HG02610 (cell line): ENCODE measurements at regions not wholly inside any gene's neighbourhood (a gene's known extent, or its start where the extent isn't known, plus 50 kb on each side); places are given as distances from the start of the nearest gene placed in this dataset.

Source experiments
- ATAC-seq: cut with Tn5 transposase; IDR thresholded peaks from one replicate; pipeline ENCODE4 v1.9.1; 2021; ENCODE audit warnings: mild to moderate bottlenecking, moderate library complexity; ENCODE audit not compliant: unreplicated experiment

GRCh38 chr12:32043928-32044549 lies 62.6 kb upstream of the BICD1 start:
- no peak for ATAC-seq

GRCh38 chr12:32047357-32048212 lies 59.1 kb upstream of the BICD1 start:
- no peak for ATAC-seq

- no peak for ATAC-seq
Measured at GRCh38 chr12:32048791-32049190, 57.9 kb upstream of the BICD1 start.

- no peak for ATAC-seq
Measured at GRCh38 chr12:32049956-32050355, 56.7 kb upstream of the BICD1 start.

GRCh38 chr12:32051511-32052211 lies 55.0 kb upstream of the BICD1 start:
- no peak for ATAC-seq

GRCh38 chr12:32052212-32052713 lies 54.4 kb upstream of the BICD1 start:
- ATAC-seq: no peak

GRCh38 chr12:32053881-32054624 lies 52.6 kb upstream of the BICD1 start:
- no peak for ATAC-seq
